Activated CD4-positive, alpha-beta T cell treated with anti-CD3 and anti-CD28 coated beads, Interleukin-2, amount 10 ng/mL, durations not matched to agents 24 days and 14 days (primary cell): ENCODE measurements at regions not wholly inside any gene's neighbourhood (a gene's known extent, or its start where the extent isn't known, plus 50 kb on each side); places are given as distances from the start of the nearest gene placed in this dataset.

Experiments
- DNase-seq: peaks from one replicate; pipeline ENCODE4 v3.0.0; 2022
- H3K27ac Mint-ChIP-seq: one replicate; pipeline ENCODE4 v1.8.0; 2022; ENCODE audit warnings: mild to moderate bottlenecking, mixed read lengths
- H3K27me3 Mint-ChIP-seq: one replicate; pipeline ENCODE4 v1.8.0; 2022; ENCODE audit warnings: mixed read lengths
- H3K36me3 Mint-ChIP-seq: one replicate; pipeline ENCODE4 v1.8.0; 2022; ENCODE audit warnings: low read depth, mild to moderate bottlenecking, mixed read lengths
- H3K4me1 Mint-ChIP-seq: one replicate; pipeline ENCODE4 v1.8.0; 2021; ENCODE audit warnings: mixed read lengths
- H3K4me3 Mint-ChIP-seq: one replicate; pipeline ENCODE4 v1.8.0; 2022; ENCODE audit warnings: mild to moderate bottlenecking, moderate library complexity, mixed read lengths
- H3K9me3 Mint-ChIP-seq: one replicate; pipeline ENCODE4 v1.8.0; 2021; ENCODE audit warnings: mixed read lengths
- intact Hi-C: fragments of 100-400 bp; cut with micrococcal nuclease; formaldehyde crosslinking; loops from one replicate; pipeline ENCODE4 v1.15.1; 2023

GRCh38 chr4:180207921-180208320 lies 2035.3 kb upstream of the TENM3 start:
- no peak for DNase-seq
- H3K27ac Mint-ChIP-seq: no peak overlapping the region
- H3K4me3 Mint-ChIP-seq: no peak overlapping the region
- intact Hi-C loops: no loop called here
- no peaks in the 10 kb centered on the region for H3K4me1 Mint-ChIP-seq
- H3K9me3 Mint-ChIP-seq: no peaks in the 10 kb centered on the region
- no peaks in the 10 kb centered on the region for H3K27me3 Mint-ChIP-seq
- no peaks in the 10 kb centered on the region for H3K36me3 Mint-ChIP-seq

- intact Hi-C loops: no loop called here
- no peaks in the 10 kb centered on the region for H3K4me1 Mint-ChIP-seq
- no peak overlapping the region for H3K4me3 Mint-ChIP-seq
- DNase-seq: no peak
- H3K9me3 Mint-ChIP-seq: peaks cover 6% of the 10 kb centered on the region
- H3K27me3 Mint-ChIP-seq: no peaks in the 10 kb centered on the region
- H3K27ac Mint-ChIP-seq: no peak overlapping the region
- no peaks in the 10 kb centered on the region for H3K36me3 Mint-ChIP-seq
Measured at GRCh38 chr4:180217070-180217469, 2026.1 kb upstream of the TENM3 start.

- DNase-seq: no peak
- Mint-ChIP-seq H3K4me1 (no peaks in the 10 kb centered on the region), H3K4me3 (no peak overlapping the region), H3K36me3 (no peaks in the 10 kb centered on the region), H3K27ac (no peak overlapping the region), H3K9me3 (peaks cover 14% of the 10 kb centered on the region), H3K27me3 (no peaks in the 10 kb centered on the region)
- intact Hi-C loops: no loop called here
Measured at GRCh38 chr4:180219080-180219479, 2024.1 kb upstream of the TENM3 start.

- H3K27me3 Mint-ChIP-seq: no peaks in the 10 kb centered on the region
- no peak overlapping the region for H3K4me3 Mint-ChIP-seq
- peaks cover 9% of the 10 kb centered on the region for H3K9me3 Mint-ChIP-seq
- H3K27ac Mint-ChIP-seq: no peak overlapping the region
- H3K4me1 Mint-ChIP-seq: no peaks in the 10 kb centered on the region
- H3K36me3 Mint-ChIP-seq: no peaks in the 10 kb centered on the region
- intact Hi-C loops: no loop called here
- DNase-seq: no peak
Measured at GRCh38 chr4:180225977-180226376, 2017.2 kb upstream of the TENM3 start.

- H3K27ac Mint-ChIP-seq: no peak overlapping the region
- intact Hi-C loops: no loop called here
- H3K4me1 Mint-ChIP-seq: no peaks in the 10 kb centered on the region
- no peak overlapping the region for H3K4me3 Mint-ChIP-seq
- no peaks in the 10 kb centered on the region for H3K9me3 Mint-ChIP-seq
- H3K27me3 Mint-ChIP-seq: no peaks in the 10 kb centered on the region
- no peaks in the 10 kb centered on the region for H3K36me3 Mint-ChIP-seq
- no peak for DNase-seq
Measured at GRCh38 chr4:180234730-180235129, 2008.5 kb upstream of the TENM3 start.

GRCh38 chr4:180240670-180241069 lies 2002.5 kb upstream of the TENM3 start:
- Mint-ChIP-seq H3K27me3 (no peaks in the 10 kb centered on the region), H3K27ac (no peak overlapping the region), H3K4me3 (no peak overlapping the region), H3K9me3 (peaks cover 3% of the 10 kb centered on the region), H3K36me3 (no peaks in the 10 kb centered on the region), H3K4me1 (no peaks in the 10 kb centered on the region)
- intact Hi-C loops: no loop called here
- no peak for DNase-seq

- H3K4me1 Mint-ChIP-seq: no peaks in the 10 kb centered on the region
- DNase-seq: no peak
- H3K36me3 Mint-ChIP-seq: no peaks in the 10 kb centered on the region
- H3K9me3 Mint-ChIP-seq: no peaks in the 10 kb centered on the region
- intact Hi-C loops: no loop called here
- H3K4me3 Mint-ChIP-seq: no peak overlapping the region
- no peaks in the 10 kb centered on the region for H3K27me3 Mint-ChIP-seq
- H3K27ac Mint-ChIP-seq: no peak overlapping the region
Measured at GRCh38 chr4:180253419-180253818, 1989.8 kb upstream of the TENM3 start.

- no peak overlapping the region for H3K27ac Mint-ChIP-seq
- no peak overlapping the region for H3K4me3 Mint-ChIP-seq
- no peaks in the 10 kb centered on the region for H3K4me1 Mint-ChIP-seq
- no peak for DNase-seq
- intact Hi-C loops: no loop called here
- H3K27me3 Mint-ChIP-seq: no peaks in the 10 kb centered on the region
- H3K36me3 Mint-ChIP-seq: no peaks in the 10 kb centered on the region
- no peaks in the 10 kb centered on the region for H3K9me3 Mint-ChIP-seq
Measured at GRCh38 chr4:180261346-180261745, 1981.9 kb upstream of the TENM3 start.

GRCh38 chr4:180280076-180280475 lies 1963.1 kb upstream of the TENM3 start:
- H3K4me1 Mint-ChIP-seq: no peaks in the 10 kb centered on the region
- peaks cover 6% of the 10 kb centered on the region for H3K9me3 Mint-ChIP-seq
- no peak overlapping the region for H3K27ac Mint-ChIP-seq
- no peak for DNase-seq
- H3K27me3 Mint-ChIP-seq: no peaks in the 10 kb centered on the region
- H3K4me3 Mint-ChIP-seq: no peak overlapping the region
- H3K36me3 Mint-ChIP-seq: no peaks in the 10 kb centered on the region
- intact Hi-C loops: no loop called here

- Mint-ChIP-seq H3K27ac (no peak overlapping the region), H3K9me3 (peaks cover 6% of the 10 kb centered on the region), H3K4me3 (no peak overlapping the region), H3K4me1 (no peaks in the 10 kb centered on the region), H3K36me3 (no peaks in the 10 kb centered on the region), H3K27me3 (no peaks in the 10 kb centered on the region)
- no peak for DNase-seq
- intact Hi-C loops: no loop called here
Measured at GRCh38 chr4:180280726-180281297, 1962.4 kb upstream of the TENM3 start.

- Mint-ChIP-seq H3K4me1 (no peaks in the 10 kb centered on the region), H3K4me3 (no peak overlapping the region), H3K36me3 (no peaks in the 10 kb centered on the region), H3K27me3 (no peaks in the 10 kb centered on the region), H3K27ac (no peak overlapping the region), H3K9me3 (no peaks in the 10 kb centered on the region)
- DNase-seq: no peak
- intact Hi-C loops: no loop called here
Measured at GRCh38 chr4:180281724-180282123, 1961.5 kb upstream of the TENM3 start.

- no peak overlapping the region for H3K4me3 Mint-ChIP-seq
- no peaks in the 10 kb centered on the region for H3K27me3 Mint-ChIP-seq
- H3K9me3 Mint-ChIP-seq: no peaks in the 10 kb centered on the region
- no peaks in the 10 kb centered on the region for H3K4me1 Mint-ChIP-seq
- no peaks in the 10 kb centered on the region for H3K36me3 Mint-ChIP-seq
- intact Hi-C loops: no loop called here
- H3K27ac Mint-ChIP-seq: no peak overlapping the region
- DNase-seq: no peak
Measured at GRCh38 chr4:180284267-180284666, 1958.9 kb upstream of the TENM3 start.

- no peaks in the 10 kb centered on the region for H3K4me1 Mint-ChIP-seq
- H3K27me3 Mint-ChIP-seq: no peaks in the 10 kb centered on the region
- no peak overlapping the region for H3K27ac Mint-ChIP-seq
- no peaks in the 10 kb centered on the region for H3K9me3 Mint-ChIP-seq
- intact Hi-C loops: no loop called here
- no peaks in the 10 kb centered on the region for H3K36me3 Mint-ChIP-seq
- H3K4me3 Mint-ChIP-seq: no peak overlapping the region
- DNase-seq: no peak
Measured at GRCh38 chr4:180285796-180286195, 1957.4 kb upstream of the TENM3 start.

GRCh38 chr4:180292339-180292738 lies 1950.9 kb upstream of the TENM3 start:
- Mint-ChIP-seq H3K36me3 (no peaks in the 10 kb centered on the region), H3K27ac (no peak overlapping the region), H3K4me3 (no peak overlapping the region), H3K9me3 (no peaks in the 10 kb centered on the region), H3K27me3 (no peaks in the 10 kb centered on the region), H3K4me1 (no peaks in the 10 kb centered on the region)
- no peak for DNase-seq
- intact Hi-C loops: no loop called here

GRCh38 chr4:180296036-180296599 lies 1947.1 kb upstream of the TENM3 start:
- no peak for DNase-seq
- no peaks in the 10 kb centered on the region for H3K4me1 Mint-ChIP-seq
- H3K4me3 Mint-ChIP-seq: no peak overlapping the region
- H3K36me3 Mint-ChIP-seq: no peaks in the 10 kb centered on the region
- H3K27ac Mint-ChIP-seq: no peak overlapping the region
- H3K27me3 Mint-ChIP-seq: no peaks in the 10 kb centered on the region
- H3K9me3 Mint-ChIP-seq: no peaks in the 10 kb centered on the region
- intact Hi-C loops: no loop called here
